NCI-H187 (cell line): ENCODE measurements at regions not wholly inside any gene's neighbourhood (a gene's known extent, or its start where the extent isn't known, plus 50 kb on each side); places are given as distances from the start of the nearest gene placed in this dataset.
"Not testable (repeated sequence)": the region's sequence is repeated elsewhere in the genome, so short reads cannot be mapped to it uniquely, and the experiment has no call there.

Experiments
- DNase-seq, 2 experiments: peaks; one replicate each; lab custom pipeline; 2025; lab: John Stamatoyannopoulos, UW

DNA sequence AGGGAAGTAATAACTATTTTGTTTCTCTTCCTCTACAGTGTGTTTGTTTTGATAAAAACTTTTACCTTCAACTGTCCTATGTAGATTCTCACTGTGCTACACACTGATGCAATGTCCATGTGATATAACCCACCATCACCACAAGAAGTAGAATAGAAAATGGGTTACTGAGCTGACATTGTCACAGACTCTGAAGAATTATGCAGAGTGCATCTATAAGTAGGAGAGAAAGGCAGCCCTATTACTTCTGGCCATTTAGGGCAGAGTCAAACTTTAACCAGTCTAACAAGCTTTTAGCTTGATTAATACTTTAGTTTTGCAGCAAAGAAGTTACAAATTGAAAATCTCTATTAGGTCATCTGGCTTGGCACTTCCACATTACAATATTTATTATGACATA is 354.0 kb upstream of the CDH8 start:
- no peak for DNase-seq

DNA sequence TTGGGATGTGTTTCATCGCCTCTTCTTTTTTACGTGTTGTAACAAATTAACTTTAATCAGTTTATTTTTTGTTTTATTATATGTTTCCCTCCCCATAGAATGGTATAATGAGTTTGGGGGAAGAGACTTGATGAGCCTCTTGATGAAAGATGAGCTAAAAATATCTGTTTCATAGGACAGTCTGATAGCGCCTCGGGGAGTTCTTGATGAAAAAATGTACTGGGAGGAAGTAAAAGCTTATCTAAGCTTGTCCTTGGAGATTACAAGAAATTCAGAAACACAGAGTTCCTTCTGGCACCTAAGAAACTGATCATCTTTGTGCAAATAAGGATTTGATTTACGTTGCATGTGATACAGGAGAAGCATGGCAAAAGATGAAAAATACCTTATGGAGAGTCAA is 350.2 kb upstream of the CDH8 start:
- no peak for DNase-seq

DNA sequence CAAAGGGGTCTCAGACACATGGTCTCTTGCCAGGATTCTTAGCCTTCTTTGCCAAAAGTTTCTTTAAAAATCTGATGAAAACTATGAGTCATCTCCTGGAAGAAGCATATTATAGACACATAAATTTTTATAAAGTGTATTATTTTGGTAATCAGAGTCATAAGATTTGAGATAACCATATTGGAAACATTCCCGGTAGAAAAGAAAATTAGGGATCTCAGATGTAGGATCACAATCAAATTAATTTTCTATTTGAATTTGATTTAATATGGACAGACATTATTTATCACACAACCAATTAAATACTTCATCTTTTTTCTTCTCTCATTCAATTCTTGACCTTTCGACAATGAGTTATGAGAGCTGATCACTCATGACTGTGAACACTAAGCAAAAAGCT is 347.7 kb upstream of the CDH8 start:
- DNase-seq: no peak

DNA sequence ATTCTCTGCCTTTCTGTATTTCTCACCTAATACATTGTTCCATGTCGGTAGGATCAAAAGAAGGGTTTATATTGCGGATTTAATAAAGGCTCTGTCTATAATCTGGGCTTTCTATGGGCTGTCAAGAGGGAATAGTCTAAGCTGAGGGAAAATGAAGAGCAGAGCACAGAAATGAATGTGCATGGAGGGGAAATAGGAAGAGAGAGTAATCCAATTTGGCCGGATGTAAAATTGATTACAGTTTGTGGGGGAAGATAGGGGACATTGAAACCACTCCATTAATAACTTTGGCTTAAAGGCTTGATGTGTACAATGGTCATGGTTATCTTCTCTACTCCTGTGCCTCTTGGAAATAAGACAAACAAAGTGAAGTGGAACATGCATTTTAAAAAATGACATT is 334.2 kb upstream of the CDH8 start:
- DNase-seq: no peak

DNA sequence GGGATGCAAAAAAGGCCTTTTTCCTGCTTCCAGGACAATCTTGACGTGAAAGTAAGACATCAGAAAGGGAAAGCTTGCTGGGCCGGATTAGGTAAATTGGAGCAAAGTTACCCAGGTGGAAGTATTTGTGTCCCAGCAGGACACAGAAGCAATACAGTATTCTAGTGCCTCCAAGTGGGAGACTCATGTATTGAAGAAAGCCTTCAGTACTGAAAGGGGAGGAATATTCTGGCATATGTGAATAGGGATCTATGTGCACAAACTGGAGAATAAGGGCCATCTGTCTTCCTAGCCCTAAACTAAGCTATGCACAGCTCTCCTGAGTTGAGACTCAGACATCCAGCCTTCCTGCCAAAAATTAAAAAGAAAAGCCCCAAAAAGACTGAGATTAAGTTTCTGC is 327.3 kb upstream of the CDH8 start:
- DNase-seq: no peak

DNA sequence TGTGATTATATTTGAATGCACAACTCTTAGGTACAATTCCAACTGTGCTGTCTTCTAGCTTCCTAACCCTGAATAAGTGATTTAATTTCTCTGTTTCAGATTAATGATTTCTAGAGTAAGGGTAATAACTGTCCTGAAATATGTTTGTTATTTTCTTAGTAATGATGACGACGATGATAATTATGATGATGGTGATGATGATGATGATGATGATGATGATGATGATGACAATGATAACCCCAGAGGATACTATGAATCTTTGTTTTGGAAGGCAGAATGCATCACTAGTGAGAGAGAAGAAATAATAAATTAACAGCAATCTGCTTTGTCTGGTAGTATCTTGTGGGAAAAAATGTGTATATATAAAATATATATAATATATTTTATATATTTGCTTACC is 317.1 kb upstream of the CDH8 start:
- DNase-seq: no peak

DNA sequence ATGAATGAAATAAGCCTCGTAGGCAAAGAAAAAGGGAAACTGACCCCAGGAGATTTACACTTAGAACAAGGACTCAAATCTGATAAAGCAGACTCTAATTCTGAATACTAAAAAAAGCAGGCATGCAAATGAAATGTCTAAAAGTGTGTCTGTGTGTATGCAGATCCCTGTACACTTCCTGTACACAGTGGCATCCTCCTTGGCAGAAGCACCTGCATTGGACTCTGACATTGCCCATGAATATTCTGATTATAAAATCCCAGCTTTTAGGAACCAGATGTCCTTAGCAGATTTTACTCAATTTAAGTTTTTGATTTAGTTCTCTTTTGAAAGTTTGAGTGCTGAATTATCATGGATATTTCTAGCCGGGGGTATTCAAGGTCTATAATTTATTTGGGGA is 306.0 kb upstream of the CDH8 start:
- DNase-seq: no peak

DNA sequence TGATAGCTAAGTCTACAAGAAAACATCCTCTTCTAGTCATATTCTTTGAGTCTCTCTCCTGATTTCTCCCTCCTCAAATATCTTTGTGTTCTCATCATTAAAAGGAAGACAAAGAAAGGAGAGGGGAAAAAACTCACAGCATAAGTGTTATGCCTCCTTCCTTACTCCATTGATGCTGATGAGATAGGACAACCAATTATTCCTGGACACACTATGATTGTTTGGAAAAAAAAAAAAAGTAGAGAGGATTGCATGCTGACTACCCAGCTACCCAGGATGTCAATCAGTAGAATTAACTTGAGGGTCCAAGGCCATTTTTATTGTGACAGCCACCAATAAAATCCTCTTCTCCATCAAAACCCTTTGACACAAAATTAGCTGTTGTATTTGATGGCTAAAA is 299.1 kb upstream of the CDH8 start:
- DNase-seq: no peak

DNA sequence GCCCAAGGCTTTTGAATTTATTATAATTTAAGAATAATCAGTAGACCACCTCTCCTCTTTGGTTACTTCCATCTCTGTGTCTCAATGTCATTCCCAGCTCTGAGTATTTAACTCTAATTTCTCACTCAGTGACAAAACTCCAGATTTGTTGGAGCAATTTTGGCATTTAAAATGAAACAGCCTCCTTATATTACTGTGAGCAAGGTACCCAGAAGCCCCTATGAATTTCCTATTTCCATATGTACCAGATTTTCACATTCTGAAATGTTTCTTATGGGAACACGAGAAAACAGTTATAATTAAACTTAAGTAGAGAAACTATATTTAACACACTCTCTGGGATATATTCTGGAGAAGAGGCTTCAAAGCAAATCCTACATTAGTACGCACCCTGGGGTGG is 285.4 kb upstream of the CDH8 start:
- no peak for DNase-seq

DNA sequence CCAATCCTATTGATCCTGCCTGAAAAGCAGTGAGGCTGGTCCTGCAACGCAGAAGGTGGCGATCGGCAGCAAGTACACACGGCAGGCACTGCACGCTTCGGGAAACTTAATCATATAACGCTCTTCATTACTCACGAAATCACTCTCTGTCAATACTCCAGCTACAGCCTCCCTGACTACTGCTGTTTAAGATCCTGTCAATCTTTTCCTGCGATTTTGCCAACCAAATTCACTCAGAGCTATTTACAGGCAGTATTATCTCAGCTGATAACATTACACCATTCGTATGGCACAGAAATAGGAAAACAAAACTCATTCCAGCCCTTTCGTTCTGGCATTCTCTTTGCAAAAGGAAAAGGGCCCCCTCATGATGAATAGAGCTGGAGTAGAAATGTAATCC is 262.4 kb upstream of the CDH8 start:
- no peak for DNase-seq

DNA sequence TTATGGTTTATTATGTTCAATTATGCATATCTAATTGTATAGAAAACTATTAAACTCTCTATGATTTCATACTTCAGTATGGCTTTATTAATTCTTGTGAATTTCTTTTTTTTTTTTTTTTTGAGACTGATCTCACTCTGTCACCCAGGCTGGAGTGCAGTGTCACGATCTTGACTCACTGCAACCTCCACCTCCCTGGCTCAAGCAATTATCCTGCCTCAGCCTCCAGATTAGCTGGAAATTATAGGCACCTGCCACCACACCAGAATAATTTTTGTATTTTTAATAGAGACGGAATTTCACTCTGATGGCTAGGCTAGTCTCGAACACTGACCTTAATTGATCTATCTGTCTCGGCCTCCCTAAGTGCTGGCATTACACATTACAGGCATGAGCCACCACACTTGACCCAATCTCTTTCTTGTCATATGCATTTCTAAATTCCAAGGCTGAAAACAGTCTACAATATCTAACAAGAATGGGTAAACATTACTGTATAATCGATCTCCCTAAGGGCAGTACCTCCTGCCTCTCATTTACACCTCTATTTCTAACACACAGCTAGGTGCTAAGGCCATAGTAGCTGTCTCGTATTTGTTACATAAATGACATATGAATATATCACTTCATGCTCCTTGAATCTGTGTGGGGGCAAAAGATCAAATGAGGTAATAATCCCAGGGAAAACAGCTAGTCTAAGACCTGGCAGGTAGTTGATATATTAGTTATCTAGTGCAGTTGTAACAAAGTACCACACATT is 258.2 kb upstream of the CDH8 start:
- no peak for DNase-seq

DNA sequence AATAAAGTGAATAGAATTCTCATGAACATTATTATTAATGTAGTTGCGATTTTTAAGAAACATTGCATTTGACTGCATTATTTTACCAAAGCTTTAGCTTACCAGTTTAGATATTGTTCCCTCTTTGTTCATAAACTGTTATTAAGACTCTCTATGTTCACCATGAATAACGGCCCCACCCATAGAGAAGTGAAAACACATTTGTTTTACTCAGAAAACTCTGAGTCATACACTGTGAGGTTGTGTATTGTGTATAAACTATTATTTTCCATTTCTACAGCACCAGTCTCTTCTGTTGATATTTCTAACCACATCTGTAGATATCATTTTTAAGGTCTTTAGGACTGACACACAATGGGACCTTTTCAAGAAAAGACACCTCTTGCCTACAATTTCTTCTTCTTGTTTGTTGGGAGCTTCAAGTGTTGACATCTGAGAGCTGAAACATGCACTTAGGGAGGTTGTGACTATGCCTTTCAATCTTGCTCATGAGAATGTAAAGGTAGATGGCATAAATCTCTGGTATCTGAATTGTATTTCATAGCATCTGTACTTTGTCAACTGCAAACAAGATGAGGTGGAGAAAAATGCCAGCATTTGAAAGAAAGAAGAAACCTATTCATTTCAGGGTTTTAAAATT is 252.9 kb upstream of the CDH8 start:
- no peak for DNase-seq

DNA sequence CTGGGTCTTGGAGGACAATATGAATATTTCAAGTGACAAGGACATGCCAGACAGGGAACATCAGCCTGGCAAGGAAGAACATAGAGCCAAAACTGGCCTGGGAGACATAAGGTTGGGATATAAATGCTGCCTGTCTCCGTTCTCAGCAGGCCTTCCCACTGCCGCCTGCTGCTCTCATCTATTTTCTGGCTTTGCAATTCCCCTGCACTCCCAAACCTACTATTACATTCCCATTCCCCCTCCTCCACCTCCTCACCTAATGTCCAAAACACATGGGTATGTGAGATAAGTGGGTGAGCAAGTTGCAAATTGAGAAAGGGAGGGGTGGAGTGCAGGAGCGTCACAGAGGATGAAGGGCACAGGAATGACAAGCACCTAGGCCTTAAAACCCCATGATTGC is 244.3 kb upstream of the CDH8 start:
- DNase-seq: no peak

DNA sequence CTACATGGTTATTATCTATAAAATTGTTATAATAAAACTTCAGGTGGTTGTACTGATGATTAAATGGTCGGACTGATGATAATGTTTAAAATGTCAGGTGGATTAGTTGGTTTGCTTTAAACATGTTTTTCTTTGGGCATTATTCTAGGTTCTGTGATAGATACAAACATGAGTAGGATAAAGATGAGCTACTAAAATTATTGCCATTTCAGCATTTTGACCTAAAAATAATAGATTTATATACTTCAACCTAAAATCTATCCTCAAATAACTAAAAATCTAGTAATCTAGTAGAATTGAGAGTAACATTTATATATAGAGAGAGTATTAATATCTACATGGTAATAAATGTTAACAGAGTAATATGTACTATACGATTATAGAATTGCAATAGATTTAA is 241.7 kb upstream of the CDH8 start:
- DNase-seq: no peak

DNA sequence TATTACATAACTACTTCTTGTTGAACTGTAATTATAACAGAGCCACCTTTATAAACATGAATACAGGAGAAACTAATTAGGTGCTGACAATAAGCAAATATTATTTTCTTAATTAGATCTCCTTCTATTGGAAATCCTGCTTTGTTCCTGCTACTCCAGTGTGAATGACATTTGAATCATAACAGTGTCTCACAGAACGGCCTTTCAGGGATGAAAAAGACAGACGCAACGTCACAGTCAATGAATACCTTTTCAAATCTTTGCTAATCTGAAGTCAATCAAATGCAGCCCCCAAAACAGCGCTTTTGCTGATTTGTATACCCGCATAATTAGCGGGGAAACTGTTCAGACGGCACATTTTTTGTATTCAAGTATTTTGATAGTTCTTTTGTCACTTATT is 240.4 kb upstream of the CDH8 start:
- DNase-seq: no peak

DNA sequence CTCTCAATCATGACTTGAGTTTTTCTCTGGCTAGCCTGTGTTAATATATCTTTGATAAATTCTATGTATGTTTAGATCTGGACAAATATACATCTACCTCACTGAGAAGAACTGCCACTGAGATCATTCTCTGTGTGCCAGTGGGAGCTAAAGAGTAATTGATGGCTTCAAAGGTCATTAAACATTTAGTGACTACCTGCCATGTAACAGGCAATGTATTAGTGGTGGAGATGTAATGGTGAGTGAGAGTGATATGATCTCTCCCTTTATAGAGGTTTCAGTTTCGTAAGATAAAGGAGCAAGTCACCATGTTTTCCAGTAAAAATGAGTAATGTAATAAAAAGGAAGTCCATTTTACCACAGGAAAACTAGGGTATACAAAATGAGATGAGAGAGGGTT is 235.8 kb upstream of the CDH8 start:
- DNase-seq: no peak

DNA sequence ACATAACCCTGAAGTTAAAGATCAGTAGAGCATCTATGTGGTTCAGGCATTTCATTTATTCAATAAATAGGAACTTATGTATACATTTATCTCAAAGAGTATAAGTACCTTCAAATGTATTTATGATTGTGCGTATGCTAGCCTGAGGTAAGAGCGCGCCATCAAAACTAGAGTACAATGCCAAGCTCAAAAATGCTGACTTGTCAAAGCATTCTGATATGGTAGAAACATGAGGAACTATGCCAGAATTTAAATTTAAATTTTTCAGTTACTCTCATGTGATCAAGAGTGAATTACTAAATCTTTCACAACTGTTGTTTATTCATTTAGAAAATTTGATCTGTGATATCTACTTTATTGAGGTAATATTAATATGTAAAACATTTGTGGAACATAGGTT is 225.5 kb upstream of the CDH8 start:
- DNase-seq: no peak

DNA sequence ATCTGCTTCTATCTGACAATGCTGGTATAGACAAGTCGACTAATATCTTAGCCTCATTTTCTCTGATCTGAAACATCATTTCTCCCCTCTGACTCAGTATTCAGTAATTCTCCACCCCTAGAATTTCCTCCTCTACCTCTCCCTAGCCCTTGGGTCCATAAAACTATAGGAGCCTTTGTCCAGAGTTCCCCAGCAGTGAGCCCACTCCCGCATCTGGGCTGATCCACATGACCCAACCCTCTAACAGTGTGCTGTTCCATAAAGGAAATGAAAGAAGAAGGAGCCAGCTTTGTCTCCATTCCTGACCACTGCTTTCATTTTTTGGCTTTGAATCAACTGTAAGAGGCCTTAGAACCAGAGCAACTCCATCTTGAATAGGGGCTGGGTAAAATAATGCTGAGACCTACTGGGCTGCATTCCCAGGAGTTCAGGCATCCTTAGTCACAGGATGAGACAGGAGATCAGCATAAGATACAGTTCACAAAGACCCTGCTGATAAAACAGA is 222.7 kb upstream of the CDH8 start:
- not testable (repeated sequence) for DNase-seq

DNA sequence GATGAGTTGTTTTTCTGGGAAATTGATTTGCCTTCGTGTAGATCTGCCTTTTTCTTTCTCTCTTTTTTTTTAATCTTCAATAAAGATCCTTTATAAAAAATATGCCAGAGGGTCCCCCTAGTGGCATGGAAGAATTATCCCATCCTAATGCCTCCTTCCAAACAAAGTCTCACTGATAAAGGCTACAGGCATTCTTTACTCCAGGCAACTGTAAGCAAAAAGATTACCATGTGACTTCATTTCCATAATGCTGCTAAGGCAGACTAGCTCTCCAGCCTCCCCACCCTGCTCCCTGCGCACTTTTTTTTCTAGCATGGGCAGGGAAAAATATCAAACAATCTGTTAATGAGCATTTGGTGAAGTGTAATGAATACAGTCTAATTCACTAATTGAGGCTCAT is 220.2 kb upstream of the CDH8 start:
- no peak for DNase-seq

DNA sequence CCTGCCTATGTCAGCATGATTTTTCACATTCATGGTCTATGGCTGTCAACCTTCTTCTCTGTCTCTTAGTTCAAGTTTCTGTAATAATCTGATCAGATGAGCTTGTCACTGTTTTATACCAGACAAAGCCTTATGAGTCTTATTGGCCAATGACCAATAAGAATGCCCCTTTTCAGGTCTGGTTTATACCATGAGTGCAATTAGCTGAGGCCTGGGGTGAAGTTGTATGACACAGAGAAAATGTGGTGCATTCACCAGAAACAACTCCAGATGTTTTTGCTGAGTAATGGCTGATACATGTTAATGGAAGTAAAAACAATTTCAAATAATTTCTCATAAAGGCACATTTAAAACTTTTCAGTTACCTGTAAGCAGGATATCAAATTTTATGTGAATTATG is 218.6 kb upstream of the CDH8 start:
- no peak for DNase-seq

DNA sequence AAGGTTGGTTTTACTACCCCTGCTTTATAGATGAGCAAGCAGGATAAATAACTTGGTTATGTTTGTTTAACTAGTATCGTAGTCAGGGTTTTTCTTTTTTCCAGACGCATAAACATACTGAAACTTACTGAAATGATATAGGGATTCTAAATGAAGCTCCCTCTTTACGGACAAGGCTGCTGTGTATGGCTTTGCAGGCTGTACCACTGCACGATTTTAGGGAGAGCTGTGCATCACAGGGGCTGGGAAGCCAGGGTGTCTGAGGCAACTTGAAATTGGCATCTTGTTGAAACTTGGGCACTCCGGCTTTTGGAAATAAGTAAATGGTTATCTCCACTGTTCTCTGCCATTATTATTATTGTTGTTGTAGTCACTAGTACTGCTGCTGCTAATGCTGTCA is 218.1 kb upstream of the CDH8 start:
- no peak for DNase-seq

DNA sequence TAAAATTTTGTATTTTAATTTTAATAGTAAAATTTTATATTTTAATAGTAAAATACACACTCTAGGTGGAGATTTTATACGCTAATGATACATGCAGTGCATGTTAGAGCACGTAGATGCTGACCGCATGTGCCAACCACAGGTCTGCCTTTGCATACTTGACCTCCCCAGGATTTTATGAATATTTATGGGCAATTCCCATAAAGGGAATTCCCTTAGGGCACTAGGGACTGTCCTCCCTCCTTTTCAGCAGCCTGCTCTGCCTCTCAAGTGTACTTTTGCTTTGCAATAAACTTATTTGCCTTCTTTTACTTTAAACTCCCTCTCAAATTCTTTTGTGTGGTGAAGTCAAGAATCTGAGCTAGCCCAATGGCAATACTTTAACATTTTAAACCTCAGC is 217.7 kb upstream of the CDH8 start:
- no peak for DNase-seq

DNA sequence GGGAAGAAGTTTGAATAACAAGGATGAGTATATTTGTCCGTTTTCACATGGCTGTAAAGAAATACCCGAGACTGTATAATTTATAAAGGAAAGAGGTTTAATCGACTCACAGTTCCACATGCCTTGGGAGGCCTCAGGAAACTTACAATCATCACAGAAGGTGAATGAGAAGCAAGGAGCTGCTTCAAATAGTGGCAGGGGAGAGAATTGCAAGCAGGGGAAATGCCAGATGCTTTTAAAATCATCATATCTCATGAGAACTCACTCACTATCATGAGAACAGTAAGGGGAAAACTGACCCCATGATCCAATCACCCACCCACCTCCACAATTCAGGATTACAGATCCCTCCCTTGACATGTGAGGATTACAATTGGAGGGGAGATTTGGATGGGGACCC is 212.8 kb upstream of the CDH8 start:
- DNase-seq: no peak

DNA sequence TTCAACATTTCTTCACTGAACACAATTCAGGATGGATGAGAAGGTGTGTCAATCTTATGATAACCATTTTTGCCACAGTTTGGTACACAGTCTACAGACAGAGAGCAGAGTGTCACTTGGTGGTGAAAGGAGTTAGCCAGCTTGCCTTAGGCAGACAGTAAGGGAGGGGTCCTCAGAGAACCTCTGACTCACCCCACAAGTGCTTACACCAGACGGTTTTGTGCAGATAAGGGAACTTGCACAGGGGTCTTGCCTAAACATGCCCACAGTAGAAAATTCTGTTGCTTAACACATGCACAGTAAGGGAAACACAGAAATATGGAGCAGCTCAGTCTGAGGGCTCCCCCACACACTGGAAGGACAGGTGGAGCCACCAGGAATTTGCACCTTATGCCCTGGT is 204.5 kb upstream of the CDH8 start:
- no peak for DNase-seq
